Mesendoderm (in vitro differentiated cells): ENCODE measurements at regions not wholly inside any gene's neighbourhood (a gene's known extent, or its start where the extent isn't known, plus 50 kb on each side); places are given as distances from the start of the nearest gene placed in this dataset.

Source experiments
- DNase-seq: peaks from one replicate; pipeline ENCODE4 v3.0.0; 2013
- H2AK5ac ChIP-seq: 2 replicates; pipeline ENCODE4 v1.6.1; 2013; ENCODE audit warnings: low read length, inconsistent platforms
- H2BK120ac ChIP-seq: 2 replicates; pipeline ENCODE4 v1.6.1; 2013; ENCODE audit warnings: low read depth, mild to moderate bottlenecking, low read length, moderate library complexity, mixed read lengths
- H2BK15ac ChIP-seq: replicated peaks from 2 replicates; pipeline ENCODE4 v1.6.1; 2013; ENCODE audit warnings: low read depth, mild to moderate bottlenecking, moderate library complexity
- H2BK5ac ChIP-seq: 2 replicates; pipeline ENCODE4 v1.6.1; 2013; ENCODE audit warnings: low read length, inconsistent platforms
- H3K18ac ChIP-seq: 2 replicates; pipeline ENCODE4 v1.6.1; 2013; ENCODE audit warnings: mild to moderate bottlenecking, low read length, mixed read lengths
- H3K23ac ChIP-seq: one replicate; pipeline ENCODE4 v1.6.1; 2013; ENCODE audit warnings: low read length
- H3K27ac ChIP-seq: 2 replicates; pipeline ENCODE4 v1.5.1; 2013; ENCODE audit warnings: low read depth, mild to moderate bottlenecking, inconsistent platforms, low read length, moderate library complexity
- H3K27me3 ChIP-seq: 2 replicates; pipeline ENCODE4 v1.6.1; 2013; ENCODE audit warnings: low read length, control low read depth, mild to moderate bottlenecking, inconsistent platforms; ENCODE audit not compliant: insufficient read depth, poor library complexity
- H3K36me3 ChIP-seq: 2 replicates; pipeline ENCODE4 v1.6.1; 2013; ENCODE audit warnings: low read length, inconsistent platforms; ENCODE audit not compliant: control insufficient read depth, insufficient read depth
- H3K4ac ChIP-seq: one replicate; pipeline ENCODE4 v1.6.1; 2013; ENCODE audit warnings: low read depth, mild to moderate bottlenecking, low read length, moderate library complexity
- H3K4me1 ChIP-seq: 2 replicates; pipeline ENCODE4 v1.6.1; 2013; ENCODE audit warnings: low read depth, low read length, inconsistent platforms; ENCODE audit not compliant: control insufficient read depth
- H3K4me2 ChIP-seq: 2 replicates; pipeline ENCODE4 v1.6.1; 2013; ENCODE audit warnings: low read length
- H3K4me3 ChIP-seq: 2 replicates; pipeline ENCODE4 v1.5.1; 2013; ENCODE audit warnings: mild to moderate bottlenecking, low read length
- H3K56ac ChIP-seq: one replicate; pipeline ENCODE4 v1.6.1; 2013; ENCODE audit warnings: low read length
- H3K79me1 ChIP-seq: 2 replicates; pipeline ENCODE4 v1.6.1; 2013; ENCODE audit warnings: low read length, inconsistent platforms
- H3K79me2 ChIP-seq: 2 replicates; pipeline ENCODE4 v1.6.1; 2013; ENCODE audit warnings: mild to moderate bottlenecking, low read length; ENCODE audit not compliant: control insufficient read depth, insufficient read depth
- H3K9ac ChIP-seq: 2 replicates; pipeline ENCODE4 v1.6.1; 2013; ENCODE audit warnings: low read length, inconsistent platforms
- H4K5ac ChIP-seq: one replicate; pipeline ENCODE4 v1.6.1; 2013; ENCODE audit warnings: low read length
- H4K8ac ChIP-seq: one replicate; pipeline ENCODE4 v1.6.1; 2013; ENCODE audit warnings: low read depth, mild to moderate bottlenecking, control low read depth, low read length, moderate library complexity
- WGBS: extraction: QIAGEN DNeasy Blood & Tissue Kit; methylation state at CpG from one replicate; pipeline ENCODE4 v1.1.7; 2013; ENCODE audit warnings: low lambda C conversion rate, missing lambda C conversion rate; ENCODE audit not compliant: insufficient coverage; ENCODE audit errors: extremely low coverage; 5-methylcytosine and 5-hydroxymethylcytosine counted together

- H2AK5ac ChIP-seq = no peak overlapping the region
- no peak overlapping the region for H3K9ac ChIP-seq
- no peak overlapping the region for H2BK120ac ChIP-seq
- H3K4me1 ChIP-seq = no peaks in the 10 kb centered on the region
- 100% methylated on average over 1 of the region's 4 CpGs for WGBS
- no peaks in the 10 kb centered on the region for H3K79me2 ChIP-seq
- H3K18ac ChIP-seq = no peak overlapping the region
- H2BK5ac ChIP-seq = no peak overlapping the region
- no peaks in the 10 kb centered on the region for H3K27me3 ChIP-seq
- H3K23ac ChIP-seq = no peak overlapping the region
- H3K4me3 ChIP-seq = no peak overlapping the region
- H3K79me1 ChIP-seq = no peaks in the 10 kb centered on the region
- no peak for DNase-seq
- H2BK15ac ChIP-seq = no peak overlapping the region
- no peaks in the 10 kb centered on the region for H3K36me3 ChIP-seq
- no peak overlapping the region for H3K56ac ChIP-seq
- no peak overlapping the region for H3K27ac ChIP-seq
- no peak overlapping the region for H4K5ac ChIP-seq
- H3K4ac ChIP-seq = no peak overlapping the region
- no peak overlapping the region for H3K4me2 ChIP-seq
- H4K8ac ChIP-seq = no peak overlapping the region
Observed at GRCh38 chr1:82449506-82450057, 648.8 kb downstream of the ADGRL2 start.

- Histone ChIP-seq H4K8ac (no peak overlapping the region), H4K5ac (no peak overlapping the region), H3K79me1 (no peaks in the 10 kb centered on the region), H3K23ac (no peak overlapping the region), H3K18ac (no peak overlapping the region), H3K4me2 (no peak overlapping the region), H3K4me1 (no peaks in the 10 kb centered on the region), H3K56ac (no peak overlapping the region), H2AK5ac (no peak overlapping the region), H3K4me3 (no peak overlapping the region), H3K79me2 (no peaks in the 10 kb centered on the region), H3K27me3 (no peaks in the 10 kb centered on the region), H3K36me3 (no peaks in the 10 kb centered on the region), H3K9ac (no peak overlapping the region), H2BK5ac (no peak overlapping the region), H3K4ac (no peak overlapping the region), H3K27ac (no peak overlapping the region), H2BK120ac (no peak overlapping the region), H2BK15ac (no peak overlapping the region)
- no peak for DNase-seq
Observed at GRCh38 chr1:82446955-82447354, 646.2 kb downstream of the ADGRL2 start.

GRCh38 chr1:82446236-82446635 is 645.5 kb downstream of the ADGRL2 start:
- WGBS = no CpG with 5 or more reads among the region's 2 CpGs
- Histone ChIP-seq H3K4me3 (no peak overlapping the region), H2BK5ac (no peak overlapping the region), H3K79me1 (no peaks in the 10 kb centered on the region), H2BK15ac (no peak overlapping the region), H3K4me1 (no peaks in the 10 kb centered on the region), H3K9ac (no peak overlapping the region), H3K79me2 (no peaks in the 10 kb centered on the region), H3K18ac (no peak overlapping the region), H3K56ac (no peak overlapping the region), H4K8ac (no peak overlapping the region), H3K27ac (no peak overlapping the region), H3K23ac (no peak overlapping the region), H2BK120ac (no peak overlapping the region), H2AK5ac (no peak overlapping the region), H3K36me3 (no peaks in the 10 kb centered on the region), H3K4me2 (no peak overlapping the region), H4K5ac (no peak overlapping the region), H3K27me3 (no peaks in the 10 kb centered on the region), H3K4ac (no peak overlapping the region)
- DNase-seq = no peak

- Histone ChIP-seq H3K79me1 (no peaks in the 10 kb centered on the region), H3K18ac (no peak overlapping the region)
- WGBS = no CpG with 5 or more reads among the region's 3 CpGs
Observed at GRCh38 chr1:82445827-82446226, 645.1 kb downstream of the ADGRL2 start.

GRCh38 chr1:82445132-82445531 is 644.4 kb downstream of the ADGRL2 start:
- no peak overlapping the region for H3K27ac ChIP-seq
- no peak overlapping the region for H3K18ac ChIP-seq
- H3K4ac ChIP-seq = no peak overlapping the region
- H3K36me3 ChIP-seq = no peaks in the 10 kb centered on the region
- H2BK120ac ChIP-seq = no peak overlapping the region
- no peak overlapping the region for H3K4me2 ChIP-seq
- H3K4me1 ChIP-seq = no peaks in the 10 kb centered on the region
- H4K8ac ChIP-seq = no peak overlapping the region
- no peak overlapping the region for H2AK5ac ChIP-seq
- H2BK5ac ChIP-seq = no peak overlapping the region
- WGBS = 100% methylated on average over 2 of the region's 3 CpGs
- no peak overlapping the region for H2BK15ac ChIP-seq
- no peaks in the 10 kb centered on the region for H3K79me2 ChIP-seq
- H3K79me1 ChIP-seq = no peaks in the 10 kb centered on the region
- no peak for DNase-seq
- no peak overlapping the region for H3K4me3 ChIP-seq
- no peak overlapping the region for H4K5ac ChIP-seq
- H3K56ac ChIP-seq = no peak overlapping the region
- no peaks in the 10 kb centered on the region for H3K27me3 ChIP-seq
- H3K9ac ChIP-seq = no peak overlapping the region
- no peak overlapping the region for H3K23ac ChIP-seq

More at GRCh38 chr1:82445827-82446226, 645.1 kb downstream of the ADGRL2 start:
- H3K23ac ChIP-seq = no peak overlapping the region
- no peak overlapping the region for H4K5ac ChIP-seq
- H3K4me2 ChIP-seq = no peak overlapping the region
- no peak overlapping the region for H3K56ac ChIP-seq
- H2BK5ac ChIP-seq = no peak overlapping the region
- H3K36me3 ChIP-seq = no peaks in the 10 kb centered on the region
- H3K27me3 ChIP-seq = no peaks in the 10 kb centered on the region
- no peak overlapping the region for H2BK15ac ChIP-seq
- no peak overlapping the region for H3K9ac ChIP-seq
- no peak overlapping the region for H3K4ac ChIP-seq
- no peak overlapping the region for H3K27ac ChIP-seq
- H3K4me3 ChIP-seq = no peak overlapping the region
- no peak overlapping the region for H4K8ac ChIP-seq
- H3K4me1 ChIP-seq = no peaks in the 10 kb centered on the region
- H3K79me2 ChIP-seq = no peaks in the 10 kb centered on the region
- no peak overlapping the region for H2AK5ac ChIP-seq
- DNase-seq = no peak
- H2BK120ac ChIP-seq = no peak overlapping the region

- H3K56ac ChIP-seq = no peak overlapping the region
- no peaks in the 10 kb centered on the region for H3K79me1 ChIP-seq
- no peaks in the 10 kb centered on the region for H3K4me1 ChIP-seq
- no peak overlapping the region for H3K23ac ChIP-seq
- H3K18ac ChIP-seq = no peak overlapping the region
- no peaks in the 10 kb centered on the region for H3K79me2 ChIP-seq
- no peak overlapping the region for H2BK5ac ChIP-seq
- no peak overlapping the region for H2BK15ac ChIP-seq
- no peak overlapping the region for H2BK120ac ChIP-seq
- H3K4ac ChIP-seq = no peak overlapping the region
- H3K27me3 ChIP-seq = no peaks in the 10 kb centered on the region
- H3K9ac ChIP-seq = no peak overlapping the region
- no peaks in the 10 kb centered on the region for H3K36me3 ChIP-seq
- no peak overlapping the region for H4K8ac ChIP-seq
- no peak overlapping the region for H4K5ac ChIP-seq
- no peak overlapping the region for H3K4me2 ChIP-seq
- H2AK5ac ChIP-seq = no peak overlapping the region
- no CpG with 5 or more reads among the region's 4 CpGs for WGBS
- no peak overlapping the region for H3K4me3 ChIP-seq
- DNase-seq = peak; percentile 7
- H3K27ac ChIP-seq = no peak overlapping the region
Observed at GRCh38 chr1:82441402-82441801, 640.7 kb downstream of the ADGRL2 start.
